ENCODE measurements at regions not wholly inside any gene's neighbourhood (a gene's known extent, or its start where the extent isn't known, plus 50 kb on each side); places are given as distances from the start of the nearest gene placed in this dataset.

DNA sequence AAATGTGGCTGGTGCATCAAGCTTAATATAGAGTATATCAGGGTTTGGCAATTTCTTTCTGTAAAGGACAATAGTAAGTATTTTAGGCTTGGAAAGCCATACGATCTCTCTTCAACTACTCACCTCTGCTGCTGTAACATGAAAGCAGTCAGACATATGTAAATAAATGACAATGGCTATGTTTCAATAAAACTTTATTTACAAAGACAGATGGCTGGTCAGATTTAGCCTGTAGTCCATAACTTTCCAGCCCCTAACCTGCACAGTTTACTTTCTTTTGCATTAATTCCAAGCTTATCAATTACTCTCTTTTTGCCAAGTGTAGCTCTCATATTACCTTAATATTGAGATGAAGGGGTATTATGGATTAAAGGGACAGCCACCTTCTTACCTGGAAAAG lies 83.1 kb downstream of the LRATD1 start:
- Histone ChIP-seq H4K20me1 (ENCODE audit: insufficient read depth, low read length) (no peaks in the 10 kb centered on the region), H3K27me3 (ENCODE audit: low read depth, low read length) (no peaks in the 10 kb centered on the region), H3K4me3 (ENCODE audit: low read length) (no peak overlapping the region), H3K27ac (ENCODE audit: low read length) (no peak overlapping the region), H3K4me1 (ENCODE audit: low read length) (no peaks in the 10 kb centered on the region), H3K4me2 (ENCODE audit: low read length) (no peak overlapping the region), H2AFZ (ENCODE audit: low read depth, low read length) (no peak overlapping the region), H3K9me3 (ENCODE audit: insufficient read depth, low read length) (no peaks in the 10 kb centered on the region), H3K79me2 (ENCODE audit: low read length) (no peaks in the 10 kb centered on the region), H3K36me3 (replicated peaks; ENCODE audit: low read depth, low read length) (no peaks in the 10 kb centered on the region), H3K9ac (ENCODE audit: low read length) (no peak overlapping the region)
- TF ChIP-seq, protein P1, sequence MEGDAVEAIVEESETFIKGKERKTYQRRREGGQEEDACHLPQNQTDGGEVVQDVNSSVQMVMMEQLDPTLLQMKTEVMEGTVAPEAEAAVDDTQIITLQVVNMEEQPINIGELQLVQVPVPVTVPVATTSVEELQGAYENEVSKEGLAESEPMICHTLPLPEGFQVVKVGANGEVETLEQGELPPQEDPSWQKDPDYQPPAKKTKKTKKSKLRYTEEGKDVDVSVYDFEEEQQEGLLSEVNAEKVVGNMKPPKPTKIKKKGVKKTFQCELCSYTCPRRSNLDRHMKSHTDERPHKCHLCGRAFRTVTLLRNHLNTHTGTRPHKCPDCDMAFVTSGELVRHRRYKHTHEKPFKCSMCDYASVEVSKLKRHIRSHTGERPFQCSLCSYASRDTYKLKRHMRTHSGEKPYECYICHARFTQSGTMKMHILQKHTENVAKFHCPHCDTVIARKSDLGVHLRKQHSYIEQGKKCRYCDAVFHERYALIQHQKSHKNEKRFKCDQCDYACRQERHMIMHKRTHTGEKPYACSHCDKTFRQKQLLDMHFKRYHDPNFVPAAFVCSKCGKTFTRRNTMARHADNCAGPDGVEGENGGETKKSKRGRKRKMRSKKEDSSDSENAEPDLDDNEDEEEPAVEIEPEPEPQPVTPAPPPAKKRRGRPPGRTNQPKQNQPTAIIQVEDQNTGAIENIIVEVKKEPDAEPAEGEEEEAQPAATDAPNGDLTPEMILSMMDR (IDR thresholded peaks at IDR 0.05; ENCODE audit: low read depth, low read length) = no peak
- TF ChIP-seq EZH2phosphoT487 (IDR thresholded peaks at IDR 0.05; ENCODE audit: low read depth) = no peak

DNA sequence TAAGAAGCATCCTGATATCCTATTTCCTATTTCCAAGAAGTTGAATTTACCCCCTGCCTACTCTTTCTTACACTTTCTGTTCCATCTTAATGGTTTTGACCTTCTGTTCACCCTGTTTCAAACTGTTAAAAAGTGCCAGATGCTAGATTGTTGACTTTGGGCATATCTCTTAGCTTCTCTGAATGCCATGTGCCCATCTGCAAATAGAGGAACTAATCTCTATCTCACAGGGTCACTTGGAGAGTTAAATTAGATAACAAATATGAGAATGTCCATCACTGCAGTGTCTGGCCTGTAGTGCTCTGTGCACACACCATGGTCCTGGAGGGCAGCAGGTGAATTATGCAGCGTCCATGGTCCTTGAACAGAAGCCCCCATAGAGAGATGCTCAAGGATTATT lies 83.8 kb downstream of the LRATD1 start:
- TF ChIP-seq, protein P1 (IDR thresholded peaks at IDR 0.05; ENCODE audit: low read depth, low read length) = no peak
- no peak for TF ChIP-seq EZH2phosphoT487 (IDR thresholded peaks at IDR 0.05; ENCODE audit: low read depth)
- Histone ChIP-seq H3K27me3 (ENCODE audit: low read depth, low read length) (no peaks in the 10 kb centered on the region), H4K20me1 (ENCODE audit: insufficient read depth, low read length) (no peaks in the 10 kb centered on the region), H3K9ac (ENCODE audit: low read length) (no peak overlapping the region), H3K9me3 (ENCODE audit: insufficient read depth, low read length) (no peaks in the 10 kb centered on the region), H3K4me3 (ENCODE audit: low read length) (no peak overlapping the region), H3K27ac (ENCODE audit: low read length) (no peak overlapping the region), H3K4me1 (ENCODE audit: low read length) (no peaks in the 10 kb centered on the region), H2AFZ (ENCODE audit: low read depth, low read length) (no peak overlapping the region), H3K4me2 (ENCODE audit: low read length) (no peak overlapping the region), H3K36me3 (replicated peaks; ENCODE audit: low read depth, low read length) (no peaks in the 10 kb centered on the region), H3K79me2 (ENCODE audit: low read length) (no peaks in the 10 kb centered on the region)

DNA sequence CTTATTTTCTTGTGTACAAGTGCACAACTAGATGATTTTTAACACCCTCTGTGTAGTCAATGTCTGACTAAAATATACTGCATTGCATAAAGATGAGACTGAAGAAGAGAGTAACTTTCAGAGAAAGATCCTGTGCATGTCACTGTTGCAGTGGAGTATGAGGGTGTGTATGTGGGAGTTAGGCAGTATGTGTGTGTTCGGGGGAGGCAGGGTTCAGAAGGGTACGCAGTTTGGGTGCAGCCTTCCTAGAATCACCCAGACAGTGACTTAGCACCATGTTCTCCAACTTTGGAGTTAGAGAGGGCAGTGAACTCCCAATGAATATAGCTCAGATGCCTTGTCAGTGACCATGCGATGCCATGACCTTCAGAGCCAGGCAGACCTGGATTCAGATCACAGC lies 84.6 kb downstream of the LRATD1 start:
- Histone ChIP-seq H3K27me3 (ENCODE audit: low read depth, low read length) (no peaks in the 10 kb centered on the region), H3K4me3 (ENCODE audit: low read length) (no peak overlapping the region), H3K4me2 (ENCODE audit: low read length) (no peak overlapping the region), H4K20me1 (ENCODE audit: insufficient read depth, low read length) (no peaks in the 10 kb centered on the region), H2AFZ (ENCODE audit: low read depth, low read length) (no peak overlapping the region), H3K9me3 (ENCODE audit: insufficient read depth, low read length) (no peaks in the 10 kb centered on the region), H3K27ac (ENCODE audit: low read length) (no peak overlapping the region), H3K79me2 (ENCODE audit: low read length) (no peaks in the 10 kb centered on the region), H3K4me1 (ENCODE audit: low read length) (no peaks in the 10 kb centered on the region), H3K9ac (ENCODE audit: low read length) (no peak overlapping the region), H3K36me3 (replicated peaks; ENCODE audit: low read depth, low read length) (no peaks in the 10 kb centered on the region)
- TF ChIP-seq, protein P1 (IDR thresholded peaks at IDR 0.05; ENCODE audit: low read depth, low read length) = no peak
- no peak for TF ChIP-seq EZH2phosphoT487 (IDR thresholded peaks at IDR 0.05; ENCODE audit: low read depth)

DNA sequence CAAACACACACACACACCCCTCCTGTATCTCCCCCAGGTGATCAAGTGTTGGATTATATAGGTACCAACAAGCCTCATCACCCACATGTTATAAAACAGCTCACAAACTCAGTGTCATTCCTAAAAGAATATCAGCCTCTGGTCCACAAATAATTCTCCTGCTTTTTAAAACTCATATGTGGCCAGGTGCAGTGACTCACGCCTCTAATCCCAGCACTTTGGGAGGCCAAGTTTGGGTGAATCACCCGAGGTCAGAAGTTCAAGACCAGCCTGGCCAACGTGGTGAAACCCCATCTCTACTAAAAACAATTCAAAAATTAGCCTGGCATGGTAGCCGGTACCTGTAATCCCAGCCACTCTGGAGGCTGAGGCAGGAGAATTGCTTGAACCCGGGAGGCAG lies 87.8 kb downstream of the LRATD1 start:
- H3K9ac ChIP-seq (ENCODE audit: low read length) = no peak overlapping the region
- no peak overlapping the region for H3K4me2 ChIP-seq (ENCODE audit: low read length)
- H3K4me3 ChIP-seq (ENCODE audit: low read length) = no peak overlapping the region
- 0 out of 2 replicates have a peak, but pooled peaks cover 2% of the 10 kb centered on the region for H3K4me1 ChIP-seq (ENCODE audit: low read length)
- no peaks in the 10 kb centered on the region for H3K79me2 ChIP-seq (ENCODE audit: low read length)
- H4K20me1 ChIP-seq (ENCODE audit: insufficient read depth, low read length) = no peaks in the 10 kb centered on the region
- no peaks in the 10 kb centered on the region for H3K27me3 ChIP-seq (ENCODE audit: low read depth, low read length)
- H2AFZ ChIP-seq (ENCODE audit: low read depth, low read length) = no peak overlapping the region
- TF ChIP-seq, protein P1 (IDR thresholded peaks at IDR 0.05; ENCODE audit: low read depth, low read length) = no peak
- TF ChIP-seq EZH2phosphoT487 (IDR thresholded peaks at IDR 0.05; ENCODE audit: low read depth) = no peak
- H3K9me3 ChIP-seq (ENCODE audit: insufficient read depth, low read length) = no peaks in the 10 kb centered on the region
- H3K27ac ChIP-seq (ENCODE audit: low read length) = no peak overlapping the region
- no peaks in the 10 kb centered on the region for H3K36me3 ChIP-seq (replicated peaks; ENCODE audit: low read depth, low read length)
